Uterus (tissue), 2 donors: ENCODE measurements at regions not wholly inside any gene's neighbourhood (a gene's known extent, or its start where the extent isn't known, plus 50 kb on each side); places are given as distances from the start of the nearest gene placed in this dataset.

ENCODE experiments used
- CTCF ChIP-seq, 4 experiments: fragments of 200-600 bp in 2 of 4; fragments of 450-650 bp in 2 of 4; sonication (generic) in 2 of 4; IDR thresholded peaks; one replicate each; pipeline ENCODE4 v1.5.1; 2016 to 2019; ENCODE audit warnings: antibody characterized with exemption in 4 of 4, mild to moderate bottlenecking in 2 of 4, moderate library complexity in 1 of 4
- POLR2A ChIP-seq, 2 donors: fragments of 450-650 bp; IDR thresholded peaks; one replicate each; pipeline ENCODE4 v1.6.1; 2016; ENCODE audit warnings: antibody characterized with exemption in 2 of 2, mild to moderate bottlenecking in 1 of 2, moderate library complexity in 1 of 2

GRCh38 chr4:38606587-38606905 lies 57.5 kb upstream of the KLF3 start:
- TF ChIP-seq CTCF (IDR thresholded peaks at IDR 0.05) (no peak), POLR2A (IDR thresholded peaks at IDR 0.05) (no peak)
